ENCODE measurements at regions not wholly inside any gene's neighbourhood (a gene's known extent, or its start where the extent isn't known, plus 50 kb on each side); places are given as distances from the start of the nearest gene placed in this dataset.
"Not testable (repeated sequence)": the region's sequence is repeated elsewhere in the genome, so short reads cannot be mapped to it uniquely, and the experiment has no call there.

DNA sequence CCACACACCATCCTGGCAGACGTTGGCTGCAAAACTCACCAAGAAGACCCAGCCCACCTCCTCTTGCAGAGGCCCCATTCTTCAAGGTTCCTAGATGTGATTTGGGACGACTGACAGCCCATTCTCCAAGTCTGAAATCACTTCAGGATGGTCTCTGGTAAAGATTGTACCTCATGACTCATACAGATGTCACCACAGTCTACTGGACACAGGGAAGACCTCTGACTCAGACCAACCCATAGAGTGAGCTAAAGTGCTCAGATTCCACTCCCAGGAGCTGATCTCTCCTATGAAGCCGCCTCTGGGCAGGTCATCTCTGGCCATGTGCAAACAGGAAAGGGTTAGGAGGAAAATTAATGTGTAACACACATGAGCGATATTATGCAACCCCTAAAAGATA is 102.4 kb upstream of the VWC2 start:
- intact Hi-C loops (cut with DNase I): loop anchor here (5.0 kb wide), 1 partner anchor 36 kb away; no protein-coding TSS in a partner anchor
- DNase-seq (ENCODE audit: missing footprints): no peak
- ATAC-seq: no peak

DNA sequence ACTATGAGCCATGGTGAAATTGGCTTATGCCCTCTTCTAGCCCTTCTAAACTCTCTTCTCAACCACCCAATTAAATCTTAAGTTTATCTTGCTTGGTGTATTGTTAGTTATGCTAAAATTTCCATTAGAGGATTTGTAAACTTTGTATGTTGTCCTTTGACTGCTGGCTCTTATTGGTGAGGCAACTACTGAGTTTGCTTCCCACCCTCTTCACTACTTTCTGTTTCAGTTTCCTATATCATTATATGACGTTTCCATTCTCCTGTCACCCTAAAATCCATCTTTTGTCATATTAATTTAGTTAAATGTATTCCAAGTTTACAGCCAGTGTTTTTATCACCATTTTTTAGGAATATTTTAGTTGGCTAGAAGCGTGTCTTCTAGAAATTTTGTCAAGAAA is 80.9 kb upstream of the VWC2 start:
- no peak for ATAC-seq
- DNase-seq (ENCODE audit: missing footprints): no peak
- intact Hi-C loops (cut with DNase I): no loop called here

DNA sequence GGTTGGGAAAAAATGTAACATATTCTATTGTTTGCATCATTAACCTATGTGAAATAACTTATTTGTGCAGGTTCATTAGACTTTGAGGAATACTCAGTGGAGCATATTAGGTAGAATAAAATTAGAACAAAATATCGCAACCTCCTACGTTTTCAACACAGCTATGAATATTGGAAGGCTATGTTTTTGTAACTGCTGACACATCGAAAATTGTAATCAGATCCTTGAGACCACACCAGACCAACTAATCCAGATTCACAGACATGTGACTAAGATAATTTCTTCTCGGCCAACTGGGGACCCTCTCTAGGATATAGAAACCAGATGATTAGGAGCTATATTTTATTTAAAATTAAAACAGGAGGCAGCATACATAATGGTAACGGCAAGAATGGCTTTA is 77.5 kb upstream of the VWC2 start:
- DNase-seq (ENCODE audit: missing footprints): no peak
- intact Hi-C loops (cut with DNase I): no loop called here
- no peak for ATAC-seq

DNA sequence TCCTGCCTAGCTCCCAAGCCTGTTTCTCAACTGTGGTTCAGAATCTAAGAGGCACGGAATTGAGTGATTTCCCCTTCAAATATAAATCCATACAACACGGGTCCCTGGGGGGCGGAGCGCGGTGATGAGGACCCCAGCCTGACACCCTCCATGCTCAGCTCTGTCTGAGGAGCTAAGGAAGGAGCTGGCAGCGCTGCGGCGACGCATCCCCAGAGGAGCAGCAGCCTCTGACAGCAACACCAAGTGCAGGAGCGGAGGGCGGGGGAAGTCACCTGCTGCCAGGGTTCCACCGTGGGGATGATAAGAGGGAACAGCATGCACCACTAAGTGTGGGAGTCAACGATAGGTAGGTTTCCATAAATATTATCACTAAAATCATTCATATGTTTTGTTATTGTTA is 72.6 kb upstream of the VWC2 start:
- ATAC-seq (no peak), DNase-seq (ENCODE audit: missing footprints) (no peak)
- intact Hi-C loops (cut with DNase I): no loop called here

- intact Hi-C loops (cut with DNase I): no loop called here
- no peak for ATAC-seq
These were observed 71.3 kb upstream of the VWC2 start for GRCh38 chr7:49702099-49702498.

GRCh38 chr7:49703337-49703736 is 70.1 kb upstream of the VWC2 start:
- DNase-seq (ENCODE audit: missing footprints) (no peak), ATAC-seq (no peak)
- intact Hi-C loops (cut with DNase I): no loop called here

More at GRCh38 chr7:49702099-49702498, 71.3 kb upstream of the VWC2 start:
- no peak for DNase-seq (ENCODE audit: missing footprints)

GRCh38 chr7:49703881-49704280 is 69.6 kb upstream of the VWC2 start:
- ATAC-seq: no peak
- intact Hi-C loops (cut with DNase I): no loop called here

GRCh38 chr7:49706106-49706505 is 67.3 kb upstream of the VWC2 start:
- intact Hi-C loops (cut with DNase I): loop anchor here (5.0 kb wide), 3 partner anchors 34 to 74 kb away; partner anchors contain the start of gene VWC2
- peak; percentile 59 for ATAC-seq
- no peak for DNase-seq (ENCODE audit: missing footprints)

More at GRCh38 chr7:49703881-49704280, 69.6 kb upstream of the VWC2 start:
- no peak for DNase-seq (ENCODE audit: missing footprints)

DNA sequence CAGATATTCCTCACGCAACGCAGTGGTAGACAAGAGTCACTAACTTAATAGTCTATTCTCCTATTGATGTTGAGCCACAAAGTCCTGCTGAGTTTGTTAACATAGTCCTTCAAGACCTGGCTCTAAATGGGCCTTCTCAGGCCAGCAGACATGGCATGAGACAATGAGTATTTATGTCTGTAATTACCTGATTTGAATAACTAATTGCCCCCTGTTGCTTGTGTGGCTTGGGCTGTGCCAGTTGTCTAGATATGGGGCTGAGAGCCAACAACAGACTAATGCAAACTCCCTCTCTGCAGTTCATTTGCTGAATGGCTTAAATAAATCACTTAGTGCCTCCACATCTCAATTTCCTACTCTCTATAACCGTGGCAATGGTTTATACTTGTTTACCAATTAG is 65.5 kb upstream of the VWC2 start:
- DNase-seq (ENCODE audit: missing footprints): no peak
- ATAC-seq: no peak
- intact Hi-C loops (cut with DNase I): loop anchor here (5.0 kb wide), 3 partner anchors 36 to 76 kb away; partner anchors contain the start of gene VWC2

DNA sequence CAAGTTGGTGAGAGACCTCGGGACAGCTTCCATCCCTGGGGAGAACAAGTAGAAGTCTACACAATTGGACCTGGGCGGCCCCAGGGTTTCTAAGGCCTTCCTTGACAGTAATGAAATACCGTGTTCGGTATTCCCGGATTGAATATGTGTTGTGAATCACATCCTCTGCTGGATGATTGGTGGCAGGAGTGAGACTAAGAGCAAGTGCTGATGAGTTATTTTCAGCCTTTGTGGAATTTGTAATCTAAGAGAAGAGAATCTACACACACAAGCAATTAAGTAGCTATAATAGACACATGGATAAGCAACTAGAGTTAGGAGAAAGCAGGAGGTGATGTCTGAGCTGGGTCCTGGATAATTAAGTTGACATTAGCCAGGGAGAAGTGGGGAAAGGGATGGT is 64.8 kb upstream of the VWC2 start:
- peak; percentile 48 for ATAC-seq
- DNase-seq (ENCODE audit: missing footprints): no peak
- intact Hi-C loops (cut with DNase I): loop anchor here (5.0 kb wide), 3 partner anchors 36 to 76 kb away; partner anchors contain the start of gene VWC2

- DNase-seq (ENCODE audit: missing footprints); ATAC-seq; intact Hi-C loops (cut with DNase I): not testable (repeated sequence)
These were observed 62.2 kb upstream of the VWC2 start for GRCh38 chr7:49711072-49711723.

DNA sequence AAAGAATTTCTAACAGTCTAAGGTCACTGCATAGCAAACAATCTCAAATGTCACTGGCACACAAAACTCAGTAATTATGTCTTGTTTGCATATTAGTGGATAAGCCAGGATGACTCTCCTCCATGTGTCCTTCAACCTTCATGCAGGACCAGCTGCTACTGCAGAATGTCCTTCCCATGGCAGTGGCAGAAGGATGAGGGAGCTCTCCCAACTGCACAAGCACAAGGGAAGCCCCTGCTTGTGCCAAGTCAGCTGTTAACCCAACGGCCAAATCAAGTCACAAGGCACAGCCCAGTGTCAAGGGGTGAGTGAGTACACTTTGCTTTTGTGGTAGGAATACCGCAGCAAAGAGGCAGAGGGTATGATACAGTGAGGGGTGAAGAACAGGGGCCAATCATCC is 59.3 kb upstream of the VWC2 start:
- ATAC-seq (peak; percentile 88), DNase-seq (ENCODE audit: missing footprints) (no peak)
- intact Hi-C loops (cut with DNase I): no loop called here

GRCh38 chr7:49715486-49715885 is 58.0 kb upstream of the VWC2 start:
- ATAC-seq (no peak), DNase-seq (ENCODE audit: missing footprints) (no peak)
- intact Hi-C loops (cut with DNase I): no loop called here

- ATAC-seq (no peak), DNase-seq (ENCODE audit: missing footprints) (no peak)
- intact Hi-C loops (cut with DNase I): no loop called here
These were observed 55.9 kb upstream of the VWC2 start for GRCh38 chr7:49717547-49717946.

- intact Hi-C loops (cut with DNase I): no loop called here
- DNase-seq (ENCODE audit: missing footprints) (no peak), ATAC-seq (no peak)
These were observed 54.7 kb upstream of the VWC2 start for GRCh38 chr7:49718760-49719159.

DNA sequence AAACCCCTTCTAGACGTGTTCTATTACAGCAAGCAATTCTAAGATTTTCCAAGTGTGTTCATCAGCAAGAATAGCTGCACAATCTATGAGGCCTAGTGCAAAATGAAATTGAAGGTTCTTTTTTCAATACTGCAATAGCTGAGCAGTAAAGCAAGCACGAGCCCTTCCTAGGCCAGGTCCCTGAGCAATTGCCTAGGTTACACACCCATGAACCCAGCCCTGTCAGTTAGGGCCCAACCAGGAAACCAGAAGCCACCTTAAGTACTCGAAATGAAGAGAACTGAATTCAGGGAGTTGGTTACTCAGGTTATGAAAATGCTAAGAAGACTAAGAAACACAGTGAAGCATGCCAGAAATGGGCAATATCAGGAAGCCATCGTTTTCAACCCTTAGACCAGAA is 52.0 kb upstream of the VWC2 start:
- intact Hi-C loops (cut with DNase I): no loop called here
- DNase-seq (ENCODE audit: missing footprints): no peak
- no peak for ATAC-seq

Measured in Right ventricle myocardium inferior (tissue), 1 donor.